GM18498 (cell line): ENCODE measurements at regions not wholly inside any gene's neighbourhood (a gene's known extent, or its start where the extent isn't known, plus 50 kb on each side); places are given as distances from the start of the nearest gene placed in this dataset.

Experiments
- ATAC-seq: cut with Tn5 transposase; IDR thresholded peaks from one replicate; pipeline ENCODE4 v1.9.1; 2021; ENCODE audit warnings: mild to moderate bottlenecking, moderate library complexity; ENCODE audit not compliant: unreplicated experiment

GRCh38 chr4:29005838-29006237 lies 1714.3 kb upstream of the PCDH7 start:
- ATAC-seq = no peak

GRCh38 chr4:29009908-29010307 lies 1710.3 kb upstream of the PCDH7 start:
- no peak for ATAC-seq

GRCh38 chr4:29013341-29013740 lies 1706.8 kb upstream of the PCDH7 start:
- ATAC-seq = no peak

- no peak for ATAC-seq
Measured at GRCh38 chr4:29014555-29014954, 1705.6 kb upstream of the PCDH7 start.

GRCh38 chr4:29033703-29034102 lies 1686.5 kb upstream of the PCDH7 start:
- no peak for ATAC-seq

- ATAC-seq = no peak
Measured at GRCh38 chr4:29037501-29037900, 1682.7 kb upstream of the PCDH7 start.

GRCh38 chr4:29043411-29043810 lies 1676.8 kb upstream of the PCDH7 start:
- ATAC-seq = no peak

- ATAC-seq = no peak
Measured at GRCh38 chr4:29046186-29046585, 1674.0 kb upstream of the PCDH7 start.

DNA sequence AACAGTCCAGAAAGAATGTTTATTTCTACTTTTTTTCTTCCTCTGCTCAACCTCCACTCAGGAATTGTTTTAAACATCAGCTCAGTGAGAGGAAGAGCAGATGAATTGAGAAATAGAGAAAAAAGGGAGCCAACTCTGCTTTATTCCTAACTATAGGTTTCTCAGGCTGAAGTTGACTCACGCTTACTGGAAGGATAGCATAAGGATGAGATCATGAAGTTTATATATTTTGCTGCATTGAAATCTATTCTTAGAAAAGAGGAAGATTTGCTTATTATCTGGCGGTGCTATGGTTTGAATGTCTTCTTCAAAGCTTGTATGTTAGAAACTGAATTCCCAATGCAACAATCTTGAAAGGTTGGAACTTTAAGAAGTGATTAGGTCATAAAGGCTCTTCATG lies 1673.4 kb upstream of the PCDH7 start:
- ATAC-seq = no peak

DNA sequence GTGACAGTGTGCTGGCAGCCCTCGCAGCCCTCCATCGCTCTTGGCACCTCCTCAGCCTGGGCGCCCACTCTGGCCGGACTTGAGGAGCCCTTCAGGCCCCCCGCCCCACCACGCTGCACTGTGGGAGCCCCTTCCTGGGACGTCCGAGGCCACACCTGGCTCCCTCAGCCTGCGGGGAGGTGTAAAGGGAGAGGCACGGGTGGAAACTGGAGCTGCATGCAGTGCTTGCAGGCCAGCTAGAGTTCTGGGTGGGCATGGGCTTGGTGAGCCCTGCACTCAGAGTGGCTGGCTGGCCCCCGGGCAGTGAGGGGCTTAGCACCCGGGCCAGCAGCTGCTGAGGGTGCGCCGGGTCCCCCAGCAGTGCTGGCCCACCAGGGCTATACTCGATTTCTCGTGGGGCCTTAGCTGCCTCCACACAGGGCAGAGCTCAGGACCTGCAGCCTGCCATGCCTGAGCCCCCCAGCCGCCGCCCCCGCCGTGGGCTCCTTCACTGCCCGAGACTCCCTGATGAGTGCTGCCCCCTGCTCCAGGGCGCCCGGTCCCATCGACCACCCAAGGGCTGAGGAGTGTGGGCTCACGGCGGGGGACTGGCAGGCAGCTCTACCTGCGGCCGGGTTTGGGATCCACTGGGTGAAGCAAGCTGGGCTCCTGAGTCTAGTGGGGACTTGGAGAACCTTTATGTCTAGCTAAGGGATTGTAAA lies 1672.7 kb upstream of the PCDH7 start:
- no peak for ATAC-seq

- ATAC-seq = no peak
Measured at GRCh38 chr4:29051381-29051965, 1668.7 kb upstream of the PCDH7 start.

- no peak for ATAC-seq
Measured at GRCh38 chr4:29052266-29052665, 1667.9 kb upstream of the PCDH7 start.

GRCh38 chr4:29058531-29058930 lies 1661.6 kb upstream of the PCDH7 start:
- ATAC-seq = no peak

DNA sequence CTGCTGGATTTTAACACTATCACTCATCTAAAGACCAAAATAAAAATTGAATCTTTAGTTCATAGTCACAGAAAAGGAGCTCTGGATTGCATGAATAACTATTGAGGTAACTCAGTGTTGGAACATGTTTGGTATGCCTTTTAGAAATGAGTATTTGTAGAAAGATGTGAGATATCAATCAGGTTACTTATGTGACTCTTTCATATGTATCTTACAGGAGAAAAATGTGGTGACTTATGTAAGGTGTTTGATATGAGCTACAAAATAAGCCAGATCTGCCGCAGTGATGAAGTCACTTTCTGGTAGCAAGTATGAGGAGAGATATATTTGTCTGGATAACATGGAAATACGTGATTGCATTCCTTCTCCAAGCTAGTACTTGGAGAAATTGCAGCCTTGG lies 1653.3 kb upstream of the PCDH7 start:
- ATAC-seq = no peak

DNA sequence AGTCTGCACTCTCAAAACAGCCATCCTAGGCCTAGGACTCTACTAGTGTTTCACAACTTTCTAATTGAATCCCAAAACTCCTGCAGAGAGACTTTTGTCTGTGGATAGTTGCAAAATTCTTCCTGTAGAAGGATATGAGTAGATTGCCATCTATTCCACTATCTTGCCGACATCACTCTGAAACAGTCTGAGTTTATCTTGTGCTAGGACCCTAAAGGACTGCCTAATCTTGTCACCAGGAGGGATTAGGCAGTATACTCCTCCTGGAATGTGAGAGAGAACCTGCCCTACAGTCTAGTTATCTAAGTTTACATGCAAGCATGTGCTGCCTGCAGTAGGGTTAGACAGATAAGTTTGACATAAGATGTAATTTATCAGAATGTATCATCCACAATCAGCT lies 1646.6 kb upstream of the PCDH7 start:
- no peak for ATAC-seq

DNA sequence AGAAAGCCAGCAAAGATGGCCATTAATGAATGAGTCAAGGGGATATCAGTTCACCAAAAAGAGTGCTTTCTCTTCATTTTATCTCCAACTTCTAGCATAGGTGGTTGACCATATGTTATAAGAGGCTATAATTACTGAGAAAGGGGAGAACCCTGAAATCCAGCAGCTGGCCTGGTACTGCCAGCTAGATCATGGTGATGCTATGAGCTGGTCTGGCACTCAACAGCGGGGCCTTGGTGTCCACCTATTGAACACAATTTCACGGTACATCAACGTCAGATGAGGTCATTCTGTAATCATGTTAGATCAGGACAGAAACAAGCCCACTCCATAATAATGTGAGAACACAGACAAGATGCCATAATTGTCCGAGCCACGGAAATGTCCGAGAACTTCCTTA lies 1644.8 kb upstream of the PCDH7 start:
- no peak for ATAC-seq

DNA sequence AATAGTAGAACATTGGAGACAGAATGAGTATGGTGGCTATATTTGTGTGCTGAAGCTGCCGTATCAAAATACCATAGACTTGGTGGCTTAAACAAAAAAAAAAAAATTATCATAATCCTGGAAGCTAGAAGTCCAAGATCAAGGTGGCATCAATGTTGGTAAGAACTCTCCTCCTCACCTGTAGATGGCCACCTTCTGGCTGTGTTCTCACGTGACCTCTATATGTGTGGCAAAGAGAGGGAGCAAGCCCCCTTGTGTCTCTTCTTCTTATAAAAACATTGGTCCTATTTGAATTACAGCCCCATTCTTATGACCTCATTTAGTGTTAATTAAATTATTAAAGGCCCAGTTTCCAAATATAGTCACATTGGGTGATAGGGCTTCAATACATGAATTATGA lies 1640.9 kb upstream of the PCDH7 start:
- ATAC-seq = no peak

DNA sequence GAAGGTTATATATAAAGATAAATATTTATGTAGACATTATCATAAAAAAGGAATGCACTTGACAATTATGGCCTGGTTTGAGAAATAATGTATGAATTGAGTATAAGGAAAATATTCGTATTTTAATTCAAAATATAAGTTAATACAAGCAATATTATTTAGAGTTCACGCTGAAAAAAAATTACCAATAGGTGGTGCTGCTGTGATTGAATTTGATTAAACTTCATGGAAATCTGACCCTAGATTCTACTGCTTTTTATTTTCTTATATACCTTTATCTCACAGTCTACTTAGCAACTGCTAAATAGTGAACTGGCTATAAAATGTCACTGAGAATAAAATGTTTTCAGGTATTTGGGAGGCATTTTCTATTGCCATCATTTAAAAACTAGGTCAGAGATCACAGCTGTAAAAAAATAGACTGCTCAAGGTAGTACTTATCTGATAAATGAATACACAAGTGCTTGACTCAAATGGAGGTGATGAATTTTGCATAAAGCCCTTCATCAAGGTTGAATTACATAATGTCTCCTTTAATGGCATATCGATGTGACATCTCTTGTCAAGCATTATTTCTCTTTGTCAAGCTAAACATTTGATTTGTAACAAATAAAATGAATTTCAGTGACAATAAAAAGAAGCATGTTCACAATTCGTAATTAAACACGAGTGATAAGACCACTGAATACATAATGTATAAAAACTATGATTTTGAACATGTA lies 1638.8 kb upstream of the PCDH7 start:
- ATAC-seq = no peak

- ATAC-seq = no peak
Measured at GRCh38 chr4:29082684-29083083, 1637.5 kb upstream of the PCDH7 start.

- no peak for ATAC-seq
Measured at GRCh38 chr4:29085748-29086147, 1634.4 kb upstream of the PCDH7 start.

- ATAC-seq = no peak
Measured at GRCh38 chr4:29104694-29105093, 1615.5 kb upstream of the PCDH7 start.

- no peak for ATAC-seq
Measured at GRCh38 chr4:29113960-29114359, 1606.2 kb upstream of the PCDH7 start.
